ENCODE measurements at regions not wholly inside any gene's neighbourhood (a gene's known extent, or its start where the extent isn't known, plus 50 kb on each side); places are given as distances from the start of the nearest gene placed in this dataset.
"Not testable (repeated sequence)": the region's sequence is repeated elsewhere in the genome, so short reads cannot be mapped to it uniquely, and the experiment has no call there.

GRCh38 chr13:64480211-64480610, 2749.9 kb downstream of the PCDH9 start:
- no peak for DNase-seq

- DNase-seq, result no peak
Measured at GRCh38 chr13:64477146-64477545, 2753.0 kb downstream of the PCDH9 start.

- DNase-seq, result not testable (repeated sequence)
Measured at GRCh38 chr13:64476041-64476568, 2754.0 kb downstream of the PCDH9 start.

- DNase-seq, result peak; percentile 9
Measured at GRCh38 chr13:64471916-64472315, 2758.2 kb downstream of the PCDH9 start.

- no peak for DNase-seq
Measured at GRCh38 chr13:64470751-64471150, 2759.4 kb downstream of the PCDH9 start.

GRCh38 chr13:64459778-64460177, 2770.4 kb downstream of the PCDH9 start:
- DNase-seq, result no peak

- DNase-seq, result peak; percentile 5
Measured at GRCh38 chr13:64457976-64458375, 2772.2 kb downstream of the PCDH9 start.

GRCh38 chr13:64455124-64455523, 2775.0 kb downstream of the PCDH9 start:
- no peak for DNase-seq

- no peak for DNase-seq
Measured at GRCh38 chr13:64453831-64454230, 2776.3 kb downstream of the PCDH9 start.

GRCh38 chr13:64446372-64446771, 2783.8 kb downstream of the PCDH9 start:
- no peak for DNase-seq

GRCh38 chr13:64441740-64442139, 2788.4 kb downstream of the PCDH9 start:
- DNase-seq, result no peak

GRCh38 chr13:64438084-64438483, 2792.1 kb downstream of the PCDH9 start:
- no peak for DNase-seq

- DNase-seq, result no peak
Measured at GRCh38 chr13:64429691-64430090, 2800.4 kb downstream of the PCDH9 start.

GRCh38 chr13:64428196-64428595, 2801.9 kb downstream of the PCDH9 start:
- no peak for DNase-seq

- no peak for DNase-seq
Measured at GRCh38 chr13:64423467-64423866, 2806.7 kb downstream of the PCDH9 start.

GRCh38 chr13:64420181-64420580, 2810.0 kb downstream of the PCDH9 start:
- no peak for DNase-seq

GRCh38 chr13:64417581-64417980, 2812.6 kb downstream of the PCDH9 start:
- no peak for DNase-seq

GRCh38 chr13:64414381-64414780, 2815.8 kb downstream of the PCDH9 start:
- no peak for DNase-seq

GRCh38 chr13:64413529-64413928, 2816.6 kb downstream of the PCDH9 start:
- no peak for DNase-seq

GRCh38 chr13:64410276-64411053, 2819.7 kb downstream of the PCDH9 start:
- no peak for DNase-seq

GRCh38 chr13:64397701-64398100, 2832.4 kb downstream of the PCDH9 start:
- no peak for DNase-seq

- DNase-seq, result no peak
Measured at GRCh38 chr13:64377606-64378005, 2852.5 kb downstream of the PCDH9 start.

- no peak for DNase-seq
Measured at GRCh38 chr13:64371461-64371860, 2858.7 kb downstream of the PCDH9 start.

- DNase-seq, result no peak
Measured at GRCh38 chr13:64371045-64371444, 2859.1 kb downstream of the PCDH9 start.

- DNase-seq, result no peak
Measured at GRCh38 chr13:64369121-64369520, 2861.0 kb downstream of the PCDH9 start.

All from amniotic stem cell (primary cell).